AG09309 (cell line): ENCODE measurements at regions not wholly inside any gene's neighbourhood (a gene's known extent, or its start where the extent isn't known, plus 50 kb on each side); places are given as distances from the start of the nearest gene placed in this dataset.

ENCODE experiments used
- DNase-seq: peaks from one replicate; pipeline ENCODE4 v3.0.0-alpha.2; 2010; ENCODE audit warnings: low read depth
- H3K4me3 ChIP-seq: 2 replicates; pipeline ENCODE4 v1.5.1; 2011; ENCODE audit warnings: mild to moderate bottlenecking, low read depth, low read length, moderate library complexity; ENCODE audit not compliant: control insufficient read depth
- CTCF ChIP-seq: IDR thresholded peaks from 2 replicates; pipeline ENCODE4 v1.5.1; 2011; ENCODE audit warnings: mild to moderate bottlenecking, low read depth, low read length, inconsistent platforms; ENCODE audit not compliant: insufficient read depth, control insufficient read depth; ENCODE audit errors: missing control alignments

GRCh38 chr6:78808356-78808891 lies 58.9 kb upstream of the IRAK1BP1 start:
- DNase-seq = no peak
- no peak for TF ChIP-seq CTCF
- H3K4me3 ChIP-seq = no peak overlapping the region

- no peak for DNase-seq
Measured at GRCh38 chr6:78808933-78809332, 58.4 kb upstream of the IRAK1BP1 start.

GRCh38 chr6:78810146-78810545 lies 57.2 kb upstream of the IRAK1BP1 start:
- peak; percentile 17 for DNase-seq
- H3K4me3 ChIP-seq = no peak overlapping the region
- peak; percentile 71 for TF ChIP-seq CTCF

More at GRCh38 chr6:78808933-78809332, 58.4 kb upstream of the IRAK1BP1 start:
- no peak for TF ChIP-seq CTCF
- H3K4me3 ChIP-seq = no peak overlapping the region

GRCh38 chr6:78810698-78811097 lies 56.7 kb upstream of the IRAK1BP1 start:
- peak; percentile 2 for DNase-seq
- TF ChIP-seq CTCF = no peak
- H3K4me3 ChIP-seq = no peak overlapping the region
